ENCODE measurements at regions not wholly inside any gene's neighbourhood (a gene's known extent, or its start where the extent isn't known, plus 50 kb on each side); places are given as distances from the start of the nearest gene placed in this dataset.

- no peak for DNase-seq
Observed at GRCh38 chr2:129112181-129112580, 793.5 kb upstream of the HS6ST1 start.

DNA sequence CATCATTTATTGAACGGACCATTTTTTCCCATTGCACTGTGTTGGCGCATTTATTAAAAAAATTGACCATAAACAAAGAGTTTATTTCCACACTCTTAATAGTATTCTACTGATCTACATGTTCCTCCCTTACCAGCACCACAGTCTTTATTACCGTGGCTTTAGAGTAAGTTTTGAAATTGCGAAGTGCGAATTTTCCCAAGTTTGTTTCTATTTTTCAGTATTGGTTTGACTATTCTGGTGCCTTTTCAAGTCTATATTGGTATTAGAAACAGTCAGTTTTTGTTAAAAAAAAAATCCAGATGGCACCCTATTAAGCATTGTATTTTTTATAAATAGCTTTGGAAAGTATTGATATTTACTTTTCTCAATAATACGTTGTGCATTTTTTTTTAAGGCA lies 795.1 kb upstream of the HS6ST1 start:
- TF ChIP-seq CTCF (IDR thresholded peaks at IDR 0.05; ENCODE audit: borderline replicate concordance): no peak

More at GRCh38 chr2:129112181-129112580, 793.5 kb upstream of the HS6ST1 start:
- Histone ChIP-seq H3K27me3 (ENCODE audit: low read depth) (no peaks in the 10 kb centered on the region), H3K4me1 (no peaks in the 10 kb centered on the region), H3K4me3 (no peak overlapping the region), H3K36me3 (no peaks in the 10 kb centered on the region), H3K27ac (replicated peaks) (no peak overlapping the region), H3K9me3 (replicated peaks) (no peaks in the 10 kb centered on the region)
- no peak for TF ChIP-seq CTCF (IDR thresholded peaks at IDR 0.05; ENCODE audit: borderline replicate concordance)
- intact Hi-C loops (cut with micrococcal nuclease): no loop called here

GRCh38 chr2:129117434-129117833 lies 798.8 kb upstream of the HS6ST1 start:
- H3K4me3 ChIP-seq: no peak overlapping the region
- H3K9me3 ChIP-seq (replicated peaks): no peaks in the 10 kb centered on the region
- TF ChIP-seq CTCF (IDR thresholded peaks at IDR 0.05; ENCODE audit: borderline replicate concordance): no peak
- no peak for DNase-seq
- no peaks in the 10 kb centered on the region for H3K27me3 ChIP-seq (ENCODE audit: low read depth)
- H3K27ac ChIP-seq (replicated peaks): no peak overlapping the region
- intact Hi-C loops (cut with micrococcal nuclease): no loop called here
- no peaks in the 10 kb centered on the region for H3K4me1 ChIP-seq
- no peaks in the 10 kb centered on the region for H3K36me3 ChIP-seq

More for the DNA sequence above, 795.1 kb upstream of the HS6ST1 start:
- DNase-seq: no peak
- H3K4me3 ChIP-seq: no peak overlapping the region
- H3K27me3 ChIP-seq (ENCODE audit: low read depth): no peaks in the 10 kb centered on the region
- no peak overlapping the region for H3K27ac ChIP-seq (replicated peaks)
- H3K9me3 ChIP-seq (replicated peaks): no peaks in the 10 kb centered on the region
- no peaks in the 10 kb centered on the region for H3K36me3 ChIP-seq
- intact Hi-C loops (cut with micrococcal nuclease): no loop called here
- H3K4me1 ChIP-seq: no peaks in the 10 kb centered on the region

DNA sequence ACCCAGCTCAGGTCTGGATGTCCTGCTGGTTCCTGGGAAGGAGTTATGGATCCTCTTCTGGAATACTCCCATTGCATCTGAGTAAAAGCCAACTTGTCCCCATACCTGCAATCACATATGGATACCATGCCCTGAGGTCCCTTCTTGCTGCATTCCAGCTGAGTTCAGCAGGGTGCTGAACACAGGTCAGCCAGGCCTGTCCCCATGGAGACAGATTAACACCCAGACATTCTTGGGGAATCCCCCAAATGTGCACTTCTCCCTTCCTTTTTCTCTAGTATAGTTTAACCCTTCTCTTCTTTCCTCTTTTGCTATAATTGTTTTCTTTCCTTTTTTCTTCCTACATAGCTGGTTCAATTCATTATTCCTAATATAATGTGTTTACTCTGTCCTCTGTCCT lies 799.6 kb upstream of the HS6ST1 start:
- intact Hi-C loops (cut with micrococcal nuclease): no loop called here
- Histone ChIP-seq H3K36me3 (no peaks in the 10 kb centered on the region), H3K4me3 (no peak overlapping the region), H3K9me3 (replicated peaks) (no peaks in the 10 kb centered on the region), H3K27ac (replicated peaks) (no peak overlapping the region), H3K4me1 (no peaks in the 10 kb centered on the region), H3K27me3 (ENCODE audit: low read depth) (no peaks in the 10 kb centered on the region)
- no peak for TF ChIP-seq CTCF (IDR thresholded peaks at IDR 0.05; ENCODE audit: borderline replicate concordance)
- no peak for DNase-seq

- Histone ChIP-seq H3K27me3 (ENCODE audit: low read depth) (peaks cover 13% of the 10 kb centered on the region), H3K36me3 (no peaks in the 10 kb centered on the region), H3K9me3 (replicated peaks) (peaks cover 4% of the 10 kb centered on the region), H3K27ac (replicated peaks) (no peak overlapping the region), H3K4me1 (no peaks in the 10 kb centered on the region), H3K4me3 (no peak overlapping the region)
- intact Hi-C loops (cut with micrococcal nuclease): no loop called here
- no peak for DNase-seq
- no peak for TF ChIP-seq CTCF (IDR thresholded peaks at IDR 0.05; ENCODE audit: borderline replicate concordance)
Observed at GRCh38 chr2:129129087-129129486, 810.4 kb upstream of the HS6ST1 start.

All from left ventricle myocardium inferior (tissue), 1 donor.